ENCODE measurements at regions not wholly inside any gene's neighbourhood (a gene's known extent, or its start where the extent isn't known, plus 50 kb on each side); places are given as distances from the start of the nearest gene placed in this dataset.

- TF ChIP-seq CTCF (IDR thresholded peaks at IDR 0.05; ENCODE audit: insufficient read depth, low read length) (no peak), REST (IDR thresholded peaks at IDR 0.05; ENCODE audit: insufficient replicate concordance, low read depth) (no peak), POLR2AphosphoS5 (IDR thresholded peaks at IDR 0.05; ENCODE audit: low read depth) (no peak)
Measured at GRCh38 chr7:152541892-152542291, 106.1 kb upstream of the KMT2C start.
